CD4-positive, alpha-beta T cell (primary cell): ENCODE measurements at regions not wholly inside any gene's neighbourhood (a gene's known extent, or its start where the extent isn't known, plus 50 kb on each side); places are given as distances from the start of the nearest gene placed in this dataset.
"Not testable (repeated sequence)": the region's sequence is repeated elsewhere in the genome, so short reads cannot be mapped to it uniquely, and the experiment has no call there.

Source experiments
- ATAC-seq: fragments of 200-7000 bp; cut with Tn5 transposase; one replicate; pipeline ENCODE4 v1.10.0; 2022; ENCODE audit warnings: mild to moderate bottlenecking; ENCODE audit not compliant: poor library complexity
- CTCF ChIA-PET: fragments of 350-600 bp; sonication (Branson Sonifier 250); formaldehyde crosslinking; loops from one replicate; lab custom pipeline; 2021; ENCODE audit warnings: antibody characterized with exemption, inconsistent platforms; lab: Charles Lee
- POLR2A ChIA-PET: fragments of 350-600 bp; sonication (Branson Sonifier 250); formaldehyde crosslinking; loops from one replicate; lab custom pipeline; 2021; ENCODE audit warnings: antibody characterized with exemption, inconsistent platforms; lab: Charles Lee
- DNase-seq, 14 experiments: peaks; one replicate each; pipeline ENCODE4 v3.0.0-alpha.2; 2013 to 2020; ENCODE audit warnings: mixed read lengths in 2 of 14
- H3K27ac ChIP-seq, 2 donors: one replicate each; pipeline versions ENCODE4 v1.5.1 to v1.7.0; 2013; ENCODE audit warnings: low read length in 2 of 2, low read depth in 1 of 2, mild to moderate bottlenecking in 1 of 2
- H3K27me3 ChIP-seq, 2 experiments: 1 replicate in 1 of 2; 2 replicates in 1 of 2; pipeline versions ENCODE4 v1.6.1 to v1.7.0; 2013; ENCODE audit warnings: low read length in 2 of 2, control low read depth in 1 of 2, mild to moderate bottlenecking in 1 of 2, moderate library complexity in 1 of 2; ENCODE audit not compliant: insufficient read depth in 2 of 2, control insufficient read depth in 1 of 2
- H3K36me3 ChIP-seq: one replicate; pipeline ENCODE4 v1.6.1; 2013; ENCODE audit warnings: low read length, control low read depth; ENCODE audit not compliant: insufficient read depth
- H3K4me1 ChIP-seq: one replicate; pipeline ENCODE4 v1.6.1; 2013; ENCODE audit warnings: low read length, control low read depth; ENCODE audit not compliant: insufficient read depth
- H3K4me3 ChIP-seq: one replicate; pipeline ENCODE4 v1.5.1; 2013; ENCODE audit warnings: mild to moderate bottlenecking, low read length, moderate library complexity
- H3K9me3 ChIP-seq, 2 experiments: 1 replicate in 1 of 2; 2 replicates in 1 of 2; pipeline versions ENCODE4 v1.6.1 to v1.7.0; 2013; ENCODE audit warnings: low read length in 2 of 2, mild to moderate bottlenecking in 2 of 2, control low read depth in 1 of 2, moderate library complexity in 1 of 2; ENCODE audit not compliant: control insufficient read depth in 1 of 2, insufficient read depth in 1 of 2
- H3K27ac Mint-ChIP-seq: one replicate; pipeline ENCODE4 v1.8.0; 2020; ENCODE audit warnings: mixed read lengths
- H3K27me3 Mint-ChIP-seq: one replicate; pipeline ENCODE4 v1.8.0; 2021; ENCODE audit warnings: mixed read lengths
- H3K36me3 Mint-ChIP-seq: one replicate; pipeline ENCODE4 v1.8.0; 2021; ENCODE audit warnings: low read depth, mixed read lengths
- H3K4me1 Mint-ChIP-seq: one replicate; pipeline ENCODE4 v1.8.0; 2021; ENCODE audit warnings: low read depth, mixed read lengths
- H3K4me3 Mint-ChIP-seq: one replicate; pipeline ENCODE4 v1.8.0; 2020; ENCODE audit warnings: mild to moderate bottlenecking, mixed read lengths
- H3K9me3 Mint-ChIP-seq: one replicate; pipeline ENCODE4 v1.8.0; 2020; ENCODE audit warnings: mixed read lengths
- CTCF ChIP-seq: fragments of 200-600 bp; IDR thresholded peaks from one replicate; pipeline ENCODE4 v1.8.0; 2022; ENCODE audit warnings: antibody characterized with exemption, mild to moderate bottlenecking
- intact Hi-C, 2 experiments: fragments of 100-400 bp; cut with DNase I in 1 of 2; cut with micrococcal nuclease in 1 of 2; formaldehyde crosslinking; loops; one replicate each; pipeline versions ENCODE4 v1.15.1 to v1.9.0; 2023 to 2025; cut with DNase I, micrococcal nuclease

DNA sequence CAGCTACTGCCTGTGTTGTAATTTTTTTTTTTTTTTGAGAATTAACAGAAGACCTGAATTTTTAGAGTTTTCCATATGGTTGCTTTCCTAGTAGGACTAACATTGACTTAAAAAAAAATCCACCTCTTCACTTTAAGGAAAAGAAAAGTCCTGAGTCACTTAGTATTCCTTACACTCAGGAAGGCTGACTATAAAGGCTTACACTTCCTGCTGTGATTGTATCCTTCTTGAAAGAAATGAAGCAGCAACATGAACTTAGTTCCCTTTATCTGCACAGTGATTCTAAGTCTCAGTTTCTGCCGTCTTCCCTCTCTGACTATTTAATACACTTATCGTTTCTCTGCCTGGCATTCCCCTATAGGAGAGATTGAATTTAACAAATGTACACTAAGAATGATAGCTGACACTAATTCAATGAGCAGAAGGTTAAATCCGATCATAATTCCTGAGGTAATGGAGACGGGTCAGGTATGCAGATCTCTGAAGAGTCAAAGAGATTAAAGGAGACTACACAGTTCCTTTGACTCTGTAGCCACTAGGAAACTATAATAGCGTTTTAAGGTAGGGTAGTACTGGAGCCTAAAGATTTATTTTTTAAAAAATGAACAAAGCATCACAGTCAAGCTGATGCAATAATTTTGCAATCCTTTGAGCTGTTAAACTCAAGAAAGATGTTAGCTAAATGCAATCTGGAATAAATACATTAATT is 185.1 kb upstream of the ELAVL2 start:
- H3K27ac ChIP-seq, result no peak overlapping the region

DNA sequence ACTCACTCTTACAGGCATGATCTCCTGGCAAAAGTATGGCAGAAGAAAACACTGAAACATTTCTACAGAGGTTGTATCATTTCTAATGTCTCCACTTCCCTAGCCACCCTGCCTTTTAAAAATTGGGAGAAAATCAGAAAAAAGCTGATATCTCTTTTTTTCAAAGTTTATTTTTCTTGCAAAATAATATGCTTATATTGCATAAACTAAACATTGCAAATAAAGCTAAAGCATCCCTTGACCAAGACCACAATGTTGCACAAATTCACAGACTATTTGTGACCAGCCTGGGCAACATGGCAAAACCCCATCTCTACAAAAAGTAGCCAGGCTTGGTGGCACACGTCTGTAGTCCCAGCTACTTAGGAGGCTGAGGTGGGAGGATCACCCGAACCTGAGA is 183.3 kb upstream of the ELAVL2 start:
- no peaks in the 10 kb centered on the region for H3K36me3 Mint-ChIP-seq
- ChIA-PET POLR2A (no interaction called here), CTCF (no interaction called here)
- no peak for ATAC-seq
- no peak overlapping the region for H3K27ac Mint-ChIP-seq
- Histone ChIP-seq H3K4me1 (no peaks in the 10 kb centered on the region), H3K27me3 (no peaks in the 10 kb centered on the region), H3K36me3 (no peaks in the 10 kb centered on the region), H3K4me3 (no peak overlapping the region), H3K9me3 (peaks cover 0 to 5% of the 10 kb centered on the region in 2 experiments), H3K27ac (no peak overlapping the region)
- H3K4me3 Mint-ChIP-seq, result no peak overlapping the region
- intact Hi-C loops, result no loop called here
- H3K27me3 Mint-ChIP-seq, result no peaks in the 10 kb centered on the region
- DNase-seq, result no peak
- H3K4me1 Mint-ChIP-seq, result no peaks in the 10 kb centered on the region
- peaks cover 5% of the 10 kb centered on the region for H3K9me3 Mint-ChIP-seq
- TF ChIP-seq CTCF, result no peak

More for the DNA sequence above, 185.1 kb upstream of the ELAVL2 start:
- POLR2A ChIA-PET, result no interaction called here
- H3K4me1 ChIP-seq, result no peaks in the 10 kb centered on the region
- no peak for TF ChIP-seq CTCF
- H3K9me3 ChIP-seq, result peaks cover 5 to 6% of the 10 kb centered on the region in 2 experiments
- intact Hi-C loops, result no loop called here
- H3K36me3 ChIP-seq, result no peaks in the 10 kb centered on the region
- Mint-ChIP-seq H3K4me3 (no peak overlapping the region), H3K27ac (no peak overlapping the region), H3K36me3 (no peaks in the 10 kb centered on the region), H3K9me3 (peaks cover 5% of the 10 kb centered on the region), H3K4me1 (no peaks in the 10 kb centered on the region), H3K27me3 (no peaks in the 10 kb centered on the region)
- CTCF ChIA-PET, result no interaction called here
- H3K27me3 ChIP-seq, result no peaks in the 10 kb centered on the region
- H3K4me3 ChIP-seq, result no peak overlapping the region
- ATAC-seq (no peak), DNase-seq (no peak)

- H3K36me3 ChIP-seq, result no peaks in the 10 kb centered on the region
- H3K4me1 ChIP-seq, result no peaks in the 10 kb centered on the region
- ATAC-seq (no peak), DNase-seq (no peak)
- Mint-ChIP-seq H3K27ac (no peak overlapping the region), H3K27me3 (no peaks in the 10 kb centered on the region), H3K4me1 (no peaks in the 10 kb centered on the region), H3K4me3 (no peak overlapping the region), H3K9me3 (peaks cover 3% of the 10 kb centered on the region), H3K36me3 (no peaks in the 10 kb centered on the region)
- H3K4me3 ChIP-seq, result no peak overlapping the region
- POLR2A ChIA-PET, result no interaction called here
- H3K9me3 ChIP-seq, result peaks cover 0 to 5% of the 10 kb centered on the region in 2 experiments
- no peaks in the 10 kb centered on the region for H3K27me3 ChIP-seq
- no peak overlapping the region for H3K27ac ChIP-seq
- intact Hi-C loops, result no loop called here
- CTCF ChIA-PET, result no interaction called here
- TF ChIP-seq CTCF, result no peak
Measured at GRCh38 chr9:24007185-24007584, 181.1 kb upstream of the ELAVL2 start.

DNA sequence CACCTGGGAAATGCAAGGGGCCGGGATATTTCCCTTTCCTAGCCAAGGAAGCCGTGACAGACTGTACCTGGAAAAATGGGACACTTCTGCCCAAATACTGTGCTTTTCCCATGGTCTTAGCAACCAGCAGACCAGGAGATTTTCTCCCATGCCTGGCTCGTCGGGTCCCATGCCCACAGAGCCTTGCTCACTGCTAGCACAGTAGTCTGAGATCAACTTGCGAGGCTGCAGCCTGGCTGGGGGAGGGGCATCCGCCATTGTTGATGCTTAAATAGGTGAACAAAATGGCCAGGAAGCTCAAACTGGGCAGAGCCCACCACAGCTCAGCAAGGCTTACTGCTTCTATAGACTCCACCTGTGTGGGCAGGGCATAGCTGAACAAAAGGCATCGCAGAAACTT is 165.8 kb upstream of the ELAVL2 start:
- H3K9me3 Mint-ChIP-seq, H3K27ac ChIP-seq, DNase-seq, H3K27ac Mint-ChIP-seq, H3K4me1 ChIP-seq, H3K27me3 Mint-ChIP-seq, H3K27me3 ChIP-seq, CTCF ChIA-PET, H3K4me3 Mint-ChIP-seq, intact Hi-C loops, H3K36me3 ChIP-seq, H3K4me1 Mint-ChIP-seq, H3K36me3 Mint-ChIP-seq, H3K4me3 ChIP-seq, ATAC-seq, POLR2A ChIA-PET: not testable (repeated sequence)
- H3K9me3 ChIP-seq, result peaks cover 0 to 14% of the 10 kb centered on the region in 2 experiments
